ENCODE measurements at regions not wholly inside any gene's neighbourhood (a gene's known extent, or its start where the extent isn't known, plus 50 kb on each side); places are given as distances from the start of the nearest gene placed in this dataset.
"Not testable (repeated sequence)": the region's sequence is repeated elsewhere in the genome, so short reads cannot be mapped to it uniquely, and the experiment has no call there.

DNA sequence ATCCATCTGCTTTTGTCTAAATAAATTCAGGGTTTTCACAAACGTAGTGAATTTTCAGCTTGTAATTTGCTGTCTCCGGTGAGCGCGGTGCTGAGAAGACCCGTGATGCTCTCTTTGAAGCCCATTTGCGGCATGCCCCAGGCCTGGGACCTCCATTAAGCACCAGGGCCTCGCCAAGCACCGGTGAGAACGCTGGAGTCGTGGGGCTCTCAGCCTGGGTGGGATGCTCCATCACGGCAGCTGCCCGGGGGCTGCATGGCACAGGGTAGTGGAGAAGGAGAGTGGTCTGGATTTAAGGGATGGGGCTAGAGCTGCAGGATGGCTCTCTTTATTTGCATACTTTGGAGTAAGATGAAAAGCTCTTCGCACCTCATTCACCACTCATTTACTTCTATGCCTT, 248.7 kb downstream of the ABCC12 start:
- no peak for DNase-seq (ENCODE audit: low spot score)

DNA sequence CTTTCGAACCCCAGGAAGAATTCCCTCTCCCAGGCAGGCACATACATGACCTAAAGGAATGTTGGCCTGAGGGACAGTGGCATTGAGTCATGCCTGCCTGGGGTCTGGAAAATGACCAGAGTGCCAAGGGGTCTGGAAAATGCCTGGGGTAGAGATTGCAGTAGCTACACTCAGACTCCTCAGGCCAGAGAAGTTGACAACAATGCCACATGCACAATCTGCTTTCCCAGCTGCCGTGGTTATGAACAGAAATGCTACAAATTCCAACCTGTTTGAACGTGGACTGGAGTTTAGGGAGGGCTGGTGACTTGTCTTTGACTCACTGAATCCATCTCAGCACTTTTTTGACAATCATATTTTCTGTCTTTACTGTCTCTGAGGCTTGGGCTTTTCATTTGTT, 250.0 kb downstream of the ABCC12 start:
- no peak for DNase-seq (ENCODE audit: low spot score)

DNA sequence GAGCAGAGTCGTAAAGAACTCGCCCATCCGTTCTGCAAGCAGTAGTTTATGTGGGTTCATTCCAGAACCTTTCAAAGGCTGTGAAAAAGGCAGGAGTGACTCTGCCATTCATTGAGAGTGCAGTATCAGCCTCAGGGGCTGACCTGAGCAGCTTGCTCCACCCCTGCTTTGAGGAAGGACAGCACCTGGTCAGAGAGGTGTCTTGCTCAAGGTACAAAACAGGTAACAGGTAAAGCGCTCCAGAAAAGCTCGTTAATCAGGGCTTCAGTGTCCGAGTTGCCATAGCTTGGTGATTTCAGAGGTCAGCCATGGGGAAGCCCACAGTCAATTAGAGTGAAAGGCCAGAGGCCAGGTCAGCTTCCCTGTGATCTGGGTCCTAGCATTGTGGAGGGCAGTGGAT, 251.1 kb downstream of the ABCC12 start:
- DNase-seq (ENCODE audit: low spot score): no peak

DNA sequence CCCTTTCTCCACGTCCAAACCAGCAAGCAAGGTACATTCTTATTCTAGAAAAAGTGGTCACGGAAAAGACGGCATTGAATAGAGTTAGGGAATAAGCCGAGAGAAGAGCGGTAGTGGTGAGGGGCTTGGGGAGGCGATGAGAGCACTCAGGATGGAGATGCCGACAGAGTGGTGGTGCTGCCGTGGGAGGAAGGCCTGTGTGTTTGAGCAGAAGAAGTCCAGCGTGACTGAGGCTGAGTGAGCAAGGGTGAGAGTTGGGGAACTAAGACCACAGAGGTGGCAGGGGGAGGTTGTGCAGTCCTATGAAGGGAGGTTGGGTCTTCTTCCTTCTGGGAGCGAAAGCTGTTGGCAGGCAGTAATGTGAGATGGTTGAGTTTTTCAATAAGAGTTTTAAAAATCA, 252.3 kb downstream of the ABCC12 start:
- DNase-seq (ENCODE audit: low spot score): no peak

DNA sequence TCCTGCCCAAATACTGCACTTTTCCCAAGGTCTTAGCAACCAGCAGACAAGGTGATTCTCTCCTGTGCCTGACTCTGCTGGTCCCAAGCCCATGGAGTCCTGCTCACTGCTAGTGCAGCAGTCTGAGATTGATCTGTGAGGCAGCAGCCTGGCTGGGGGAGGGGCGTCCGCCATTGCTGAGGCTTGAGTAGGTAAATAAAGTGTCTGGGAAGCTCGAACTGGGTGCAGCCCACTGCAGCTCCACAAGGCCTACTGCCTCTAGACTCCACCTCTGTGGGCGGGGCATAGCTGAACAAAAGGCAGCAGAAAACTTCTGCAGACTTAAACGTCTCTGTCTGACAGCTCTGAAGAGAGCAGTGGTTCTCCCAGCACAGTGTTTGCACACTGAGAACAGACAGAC, 258.7 kb downstream of the ABCC12 start:
- not testable (repeated sequence) for DNase-seq (ENCODE audit: low spot score)

DNA sequence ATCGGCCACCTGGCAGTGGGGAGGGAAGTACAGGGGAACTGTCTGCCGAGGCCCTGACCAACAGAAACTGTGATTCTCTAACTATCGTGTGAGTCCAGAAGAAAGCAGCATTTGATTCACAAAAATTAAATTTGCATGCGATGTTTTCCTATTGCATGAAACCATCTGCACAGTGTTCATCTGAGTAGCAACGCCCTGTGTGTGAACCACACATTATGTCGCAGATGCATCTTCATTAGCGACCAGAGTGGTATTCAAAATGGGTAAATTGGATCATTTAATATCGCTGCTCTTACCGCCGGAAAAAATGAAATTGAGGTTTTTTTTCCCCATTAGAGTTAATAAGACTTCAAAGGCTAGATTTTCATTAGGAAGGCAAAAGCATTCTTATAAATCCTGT, 260.6 kb downstream of the ABCC12 start:
- no peak for DNase-seq (ENCODE audit: low spot score)

DNA sequence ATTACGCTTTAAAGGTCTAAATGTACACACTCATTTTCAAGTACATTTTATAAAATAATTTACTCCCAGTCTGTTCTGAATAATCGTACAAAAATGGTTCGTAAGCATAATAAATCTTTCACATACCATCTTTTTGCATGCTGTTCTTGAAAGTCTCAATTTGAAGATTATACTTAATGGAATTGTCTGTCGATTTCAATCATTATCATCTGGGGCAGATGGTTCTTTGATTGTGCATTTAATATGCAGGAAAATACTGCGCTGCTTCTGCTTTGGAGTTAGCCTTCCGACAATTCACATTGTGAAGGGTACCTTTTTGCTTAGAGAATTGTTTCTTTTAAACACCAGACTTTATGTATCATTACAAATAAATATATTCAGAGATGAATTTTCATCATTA, 262.8 kb downstream of the ABCC12 start:
- DNase-seq (ENCODE audit: low spot score): no peak

DNA sequence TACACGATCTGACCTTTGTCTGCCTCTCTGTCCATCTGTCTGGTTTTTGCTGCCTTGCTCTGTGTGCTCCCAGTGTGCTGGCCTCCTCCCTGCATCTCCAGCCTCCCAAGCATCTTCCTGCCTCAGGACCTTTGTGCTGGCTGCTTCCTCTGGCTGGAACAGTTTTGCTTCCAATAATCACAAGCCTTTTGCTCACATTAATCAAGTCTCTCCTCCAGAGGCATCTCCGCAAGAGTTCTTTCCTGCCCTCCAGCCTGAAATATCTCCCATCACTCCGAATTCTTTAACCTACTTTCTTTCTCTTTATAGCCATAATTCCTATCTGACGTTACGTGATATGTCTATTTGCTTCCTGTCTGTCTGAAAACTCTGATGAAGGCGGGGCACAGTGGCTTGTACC, 267.1 kb downstream of the ABCC12 start:
- DNase-seq (ENCODE audit: low spot score): no peak

GRCh38 chr16:47888142-47888541, 267.7 kb downstream of the ABCC12 start:
- no peak for DNase-seq (ENCODE audit: low spot score)

DNA sequence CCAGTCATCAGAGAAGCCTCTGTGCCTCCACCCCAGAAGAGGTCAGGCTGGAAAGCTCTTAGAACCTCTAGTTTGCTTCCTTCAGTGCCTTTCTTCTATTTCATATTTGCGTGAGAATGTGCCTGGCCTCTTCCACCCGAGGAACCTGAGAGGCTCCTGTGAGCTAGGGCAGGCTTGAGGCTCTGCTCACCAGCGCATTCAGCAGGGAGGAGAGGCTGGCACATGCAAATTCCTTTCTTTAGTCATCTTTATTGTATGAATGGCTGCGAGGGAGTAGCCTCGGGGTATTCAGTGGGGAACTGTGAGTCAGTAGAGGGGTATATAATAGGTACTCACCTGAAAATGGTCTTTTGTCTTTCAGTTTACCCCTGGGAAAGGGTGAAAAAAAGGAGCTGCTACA, 268.3 kb downstream of the ABCC12 start:
- no peak for DNase-seq (ENCODE audit: low spot score)

DNA sequence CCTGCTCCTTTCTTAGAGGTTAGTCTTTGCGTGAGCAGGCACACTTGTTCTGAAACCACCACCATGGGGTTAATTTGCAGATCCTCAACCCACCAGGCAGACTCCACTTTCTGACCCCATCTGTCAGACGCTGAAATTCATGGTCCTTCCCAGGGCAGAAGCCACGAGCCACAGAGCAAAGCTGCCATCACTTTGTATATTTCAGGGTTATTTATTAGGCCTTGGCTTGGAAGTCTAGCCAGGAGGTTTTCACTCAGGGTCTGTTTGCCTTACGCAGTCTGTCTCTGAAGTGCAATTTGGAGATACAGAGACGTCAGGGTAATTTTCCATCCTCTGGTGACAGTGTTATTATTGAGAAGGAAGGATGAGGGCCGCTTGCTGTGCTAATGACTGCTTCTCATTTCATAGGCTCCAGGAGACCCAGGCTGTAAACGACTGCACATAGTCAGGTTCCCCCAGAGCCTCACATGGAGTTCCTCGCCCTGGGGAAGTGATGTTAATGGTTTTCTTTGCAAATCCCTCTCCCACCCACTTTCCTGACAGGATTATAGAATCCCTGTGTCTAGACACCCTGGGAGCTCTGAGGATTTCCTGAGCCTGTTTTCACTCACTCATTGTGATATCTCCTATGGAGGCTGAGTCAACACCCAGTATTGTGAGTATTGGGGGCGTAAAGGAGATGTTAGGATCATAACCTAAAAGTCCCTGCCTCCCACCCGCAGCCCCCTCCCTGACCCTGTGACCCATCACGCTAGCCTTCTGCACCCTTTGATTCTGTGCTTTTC, 269.0 kb downstream of the ABCC12 start:
- no peak for DNase-seq (ENCODE audit: low spot score)

DNA sequence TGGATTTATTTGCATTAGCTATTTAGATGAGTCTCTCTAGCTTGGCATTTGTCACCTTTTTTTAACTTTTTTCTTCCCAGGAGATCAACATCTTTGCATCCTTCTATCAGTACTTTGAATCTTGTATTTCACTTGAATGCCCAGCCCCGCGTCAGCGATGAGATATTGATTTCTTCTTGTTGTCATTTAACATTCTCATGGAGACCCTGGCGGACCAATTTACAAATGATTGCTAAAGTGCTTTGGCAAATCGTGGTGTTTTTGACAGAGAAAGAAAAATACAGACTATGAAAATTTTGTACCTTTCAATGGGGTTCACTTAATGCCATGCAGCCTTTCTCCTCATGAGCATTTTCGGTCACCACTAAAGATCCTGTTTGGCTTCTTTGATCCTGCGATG, 269.7 kb downstream of the ABCC12 start:
- no peak for DNase-seq (ENCODE audit: low spot score)

DNA sequence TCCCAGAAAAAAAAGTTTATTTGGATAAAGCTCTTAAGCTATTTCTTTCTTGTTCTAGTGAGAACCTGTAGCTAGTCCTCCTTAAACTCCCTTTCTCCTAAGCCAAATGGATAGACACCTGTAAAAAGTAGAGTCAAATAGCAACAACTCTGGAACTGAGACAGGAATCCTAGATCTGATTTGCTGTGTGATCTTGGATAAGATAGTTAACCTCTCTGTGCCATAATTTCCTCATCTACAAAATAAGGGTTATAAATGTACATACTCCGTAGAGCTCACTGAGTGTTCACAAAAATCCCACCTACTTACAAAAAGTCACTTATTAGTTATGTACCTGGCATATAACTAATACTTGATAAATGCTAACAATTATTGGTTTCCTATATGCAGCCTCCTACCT, 270.3 kb downstream of the ABCC12 start:
- no peak for DNase-seq (ENCODE audit: low spot score)

DNA sequence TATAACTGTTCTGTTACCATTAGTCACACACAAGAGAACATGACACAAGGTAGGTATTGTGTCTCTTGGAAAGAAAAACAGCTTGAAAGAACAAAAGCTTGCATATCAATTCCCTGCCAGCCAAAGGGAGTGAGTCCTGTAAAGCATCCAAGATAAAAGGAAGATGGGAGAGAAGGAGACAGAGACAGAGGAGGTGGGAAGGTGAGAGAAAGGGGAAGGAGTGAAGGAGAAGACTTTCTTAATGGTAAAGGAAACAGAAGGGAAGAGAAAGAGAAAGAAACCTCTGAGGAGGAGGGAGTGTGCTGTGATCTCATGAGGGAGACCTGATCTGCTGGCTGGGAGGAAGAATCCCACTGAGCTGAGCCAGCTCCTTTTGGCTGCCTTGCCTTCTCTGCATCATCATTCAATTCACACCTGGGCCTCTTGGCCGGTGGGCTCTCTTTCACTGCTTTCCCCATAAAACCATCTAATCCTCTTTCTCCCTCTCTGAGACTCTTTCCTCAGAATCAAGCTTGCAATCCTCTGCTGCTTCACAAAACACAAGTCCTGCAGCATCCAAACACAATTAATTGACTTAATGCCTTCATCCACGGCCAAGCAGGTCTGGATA, 271.6 kb downstream of the ABCC12 start:
- no peak for DNase-seq (ENCODE audit: low spot score)

- no peak for DNase-seq (ENCODE audit: low spot score)
These were observed 274.2 kb downstream of the ABCC12 start for GRCh38 chr16:47881574-47881973.

DNA sequence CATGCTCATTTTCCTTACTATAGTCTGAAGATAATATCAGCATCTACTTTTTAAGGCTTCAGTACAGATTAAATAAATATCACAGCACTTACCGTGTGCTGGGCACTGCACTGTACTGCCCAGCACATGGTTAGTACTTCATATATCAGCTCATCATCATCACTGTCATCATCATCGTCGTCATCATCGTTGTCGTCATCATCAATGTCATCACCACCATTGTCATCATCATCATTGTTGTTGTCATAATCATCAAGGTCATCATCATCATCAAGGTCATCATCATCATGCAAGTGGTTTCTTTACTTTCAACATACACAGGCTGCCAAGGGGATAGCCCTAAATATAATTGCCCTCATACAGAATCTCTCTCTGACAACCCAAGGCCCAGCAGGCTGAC, 275.1 kb downstream of the ABCC12 start:
- DNase-seq (ENCODE audit: low spot score): no peak

- no peak for DNase-seq (ENCODE audit: low spot score)
These were observed 278.6 kb downstream of the ABCC12 start for GRCh38 chr16:47877166-47877565.

DNA sequence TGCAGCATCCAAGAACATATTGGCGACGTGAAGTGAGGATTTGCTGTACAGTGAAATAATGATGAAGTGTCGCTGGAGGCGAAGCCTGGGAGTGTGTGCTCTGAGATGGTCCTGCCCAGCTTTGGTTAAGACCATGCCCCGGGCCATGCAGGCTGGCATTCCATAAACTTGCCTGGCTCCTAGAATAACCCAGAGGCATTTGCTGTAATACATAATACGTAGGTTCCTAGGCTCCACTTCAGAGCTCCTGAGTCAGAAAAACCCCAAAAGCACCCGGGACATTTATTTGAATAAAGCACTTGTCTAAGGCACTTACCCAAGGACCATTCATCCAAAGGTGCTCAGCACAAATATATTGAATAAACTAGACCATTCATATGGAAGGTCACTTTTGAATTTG, 279.3 kb downstream of the ABCC12 start:
- no peak for DNase-seq (ENCODE audit: low spot score)

GRCh38 chr16:47873434-47873833, 282.4 kb downstream of the ABCC12 start:
- no peak for DNase-seq (ENCODE audit: low spot score)

GRCh38 chr16:47872225-47872624, 283.6 kb downstream of the ABCC12 start:
- DNase-seq (ENCODE audit: low spot score): no peak

DNA sequence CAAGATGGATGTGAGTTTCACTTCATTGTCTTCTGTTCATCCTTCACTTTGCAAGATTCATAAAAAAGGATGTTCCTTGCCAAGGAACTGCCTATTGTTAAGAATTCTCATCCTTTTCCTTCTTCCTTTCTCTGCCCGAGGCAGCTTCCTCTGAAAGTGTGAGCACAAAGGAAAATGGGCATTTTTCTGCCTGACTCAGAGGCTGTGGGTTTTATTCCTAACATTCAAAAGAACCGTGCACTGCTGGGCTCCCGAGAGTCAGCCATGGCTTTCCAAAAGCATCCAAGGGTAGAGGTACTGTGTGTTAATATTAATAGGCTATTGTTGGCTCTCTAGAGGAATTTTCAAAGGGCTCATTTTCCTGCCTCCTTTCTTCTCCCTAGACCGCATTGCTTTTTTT, 289.4 kb downstream of the ABCC12 start:
- no peak for DNase-seq (ENCODE audit: low spot score)

DNA sequence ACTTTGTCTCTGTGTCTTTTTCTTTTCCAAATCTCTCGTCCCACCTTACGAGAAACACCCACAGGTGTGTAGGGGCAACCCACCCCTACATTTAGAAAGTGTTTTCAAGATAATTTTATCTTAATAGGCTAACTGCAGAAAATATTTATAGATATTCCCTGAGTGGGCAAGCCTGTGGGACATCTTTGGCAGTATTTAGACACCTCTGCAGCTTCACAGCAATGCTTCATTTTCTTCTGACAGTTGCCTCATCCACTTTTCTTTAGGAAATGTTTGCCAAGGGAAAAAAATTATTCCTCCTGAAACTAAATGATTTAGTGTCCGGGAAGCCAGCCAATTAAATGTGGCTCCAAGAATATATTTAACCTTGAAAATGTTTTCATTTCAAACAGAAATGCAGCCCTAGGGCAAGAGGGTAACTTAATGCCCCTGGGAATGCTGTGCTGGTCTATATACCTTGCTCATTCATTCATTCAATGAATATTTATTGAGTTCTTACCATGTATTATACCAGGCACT, 290.4 kb downstream of the ABCC12 start:
- DNase-seq (ENCODE audit: low spot score): no peak

GRCh38 chr16:47864262-47864661, 291.5 kb downstream of the ABCC12 start:
- not testable (repeated sequence) for DNase-seq (ENCODE audit: low spot score)

DNA sequence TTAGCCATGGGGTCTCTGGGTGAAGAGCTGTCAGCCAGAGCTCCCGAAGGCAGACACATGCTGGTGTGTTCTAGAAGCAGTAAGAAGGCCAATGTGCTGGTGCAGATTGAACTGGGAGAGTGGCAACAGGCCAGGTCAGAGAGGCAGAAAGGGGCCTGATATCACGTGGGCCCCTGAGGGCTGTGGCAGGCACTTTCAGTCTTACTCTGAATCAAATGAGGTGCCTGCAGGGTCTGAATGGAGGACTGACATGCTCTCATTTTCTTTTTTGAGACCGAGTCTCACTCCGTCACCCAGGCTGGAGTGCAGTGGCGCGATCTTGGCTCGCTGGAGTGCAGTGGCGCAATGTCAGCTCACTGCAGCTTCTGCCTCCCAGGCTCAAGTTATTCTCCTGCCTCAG, 293.8 kb downstream of the ABCC12 start:
- DNase-seq (ENCODE audit: low spot score): no peak
